H1 (cell line): ENCODE measurements at regions not wholly inside any gene's neighbourhood (a gene's known extent, or its start where the extent isn't known, plus 50 kb on each side); places are given as distances from the start of the nearest gene placed in this dataset.

ENCODE experiments used
- CTCF ChIA-PET: fragments of 300-600 bp; sonication (Branson Sonifier 250); formaldehyde crosslinking; loops from one replicate; lab custom pipeline; 2021; ENCODE audit not compliant: partially characterized antibody; lab: Charles Lee
- POLR2A ChIA-PET: fragments of 300-600 bp; sonication (Branson Sonifier 250); formaldehyde crosslinking; loops from one replicate; lab custom pipeline; 2021; ENCODE audit warnings: inconsistent platforms; ENCODE audit not compliant: partially characterized antibody; lab: Charles Lee
- DNase-seq, 2 experiments: peaks; one replicate each; pipeline versions ENCODE4 v3.0.0 to v3.0.0-alpha.2; 2010 to 2022; ENCODE audit warnings: low spot score in 2 of 2, low read depth in 1 of 2, mixed read lengths in 1 of 2
- FAIRE-seq: peaks from 2 replicates; lab custom pipeline; 2011; peaks lifted over from hg19 to GRCh38; lab: Jason Lieb, UNC
- H2AFZ ChIP-seq: 2 replicates; pipeline ENCODE4 v1.8.1; 2012; ENCODE audit warnings: low read length, inconsistent platforms
- H2AK5ac ChIP-seq: 2 replicates; pipeline ENCODE4 v1.6.1; 2013; ENCODE audit warnings: low read depth, low read length
- H2BK120ac ChIP-seq: replicated peaks from 2 replicates; pipeline ENCODE3; 2013; ENCODE audit warnings: low read depth, low read length, inconsistent platforms
- H2BK12ac ChIP-seq: 2 replicates; pipeline ENCODE4 v1.6.1; 2013; ENCODE audit warnings: low read depth, low read length
- H2BK15ac ChIP-seq: 2 replicates; pipeline ENCODE4 v1.6.1; 2013; ENCODE audit warnings: low read length
- H2BK20ac ChIP-seq: 2 replicates; pipeline ENCODE4 v1.6.1; 2013; ENCODE audit warnings: low read length
- H2BK5ac ChIP-seq: 2 replicates; pipeline ENCODE4 v1.6.1; 2013; ENCODE audit warnings: low read depth, low read length
- H3K14ac ChIP-seq: 2 replicates; pipeline ENCODE4 v1.6.1; 2013; ENCODE audit warnings: inconsistent platforms; ENCODE audit not compliant: insufficient read length
- H3K18ac ChIP-seq: 2 replicates; pipeline ENCODE4 v1.6.1; 2013; ENCODE audit warnings: low read length; ENCODE audit errors: extremely low read depth
- H3K23ac ChIP-seq: 2 replicates; pipeline ENCODE4 v1.6.1; 2013; ENCODE audit warnings: inconsistent platforms; ENCODE audit not compliant: insufficient read length
- H3K23me2 ChIP-seq: 2 replicates; pipeline ENCODE4 v1.6.1; 2013; ENCODE audit warnings: low read depth, low read length
- H3K27ac ChIP-seq: 2 replicates; pipeline ENCODE4 v1.6.1; 2011; ENCODE audit warnings: low read depth, low read length, inconsistent platforms
- H3K27me3 ChIP-seq, 4 experiments: replicated peaks in 1 of 4; 1 replicate in 1 of 4; 2 replicates in 3 of 4; pipeline versions ENCODE4 v1.6.1 to v1.8.1; 2011 to 2013; ENCODE audit warnings: low read length in 3 of 4, mild to moderate bottlenecking in 3 of 4, inconsistent platforms in 2 of 4, mixed read lengths in 2 of 4, moderate library complexity in 1 of 4; ENCODE audit not compliant: control insufficient read depth in 3 of 4, insufficient read depth in 3 of 4; ENCODE audit errors: extremely low read depth in 1 of 4
- H3K36me3 ChIP-seq, 4 experiments: 2 replicates each; pipeline versions ENCODE4 v1.6.1 to v1.8.1; 2011 to 2013; ENCODE audit warnings: mild to moderate bottlenecking in 4 of 4, low read length in 3 of 4, moderate library complexity in 2 of 4, control low read depth in 1 of 4, inconsistent platforms in 1 of 4; ENCODE audit not compliant: insufficient read depth in 4 of 4, control insufficient read depth in 2 of 4
- H3K4ac ChIP-seq: replicated peaks from 2 replicates; pipeline ENCODE3; 2013; ENCODE audit warnings: low read length, low read depth, mixed read lengths, inconsistent platforms; ENCODE audit not compliant: insufficient read length
- H3K4me1 ChIP-seq, 4 experiments: replicated peaks in 1 of 4; 1 replicate in 1 of 4; 2 replicates in 3 of 4; pipeline versions ENCODE4 v1.6.1 to v1.8.1; 2011 to 2013; ENCODE audit warnings: low read length in 3 of 4, inconsistent platforms in 2 of 4, mixed read lengths in 1 of 4; ENCODE audit not compliant: insufficient read depth in 4 of 4, control insufficient read depth in 3 of 4
- H3K4me2 ChIP-seq, 2 experiments: 2 replicates each; pipeline versions ENCODE4 v1.6.1 to v1.8.1; 2011 to 2013; ENCODE audit warnings: low read depth in 2 of 2, low read length in 2 of 2, control low read depth in 1 of 2, inconsistent platforms in 1 of 2, mild to moderate bottlenecking in 1 of 2; ENCODE audit not compliant: insufficient read depth in 1 of 2
- H3K4me3 ChIP-seq, 4 experiments: fragments of 200-600, 300-600 bp in 1 of 4; sonication (generic), shearing (Covaris generic), sonication (Bioruptor Twin) in 1 of 4; 2 replicates each; pipeline versions ENCODE4 v1.5.1 to v1.8.1; 2011 to 2016; ENCODE audit warnings: low read length in 4 of 4, low read depth in 3 of 4, control low read depth in 2 of 4, inconsistent platforms in 2 of 4, mild to moderate bottlenecking in 2 of 4, mixed read lengths in 1 of 4, moderate library complexity in 1 of 4; ENCODE audit not compliant: insufficient read depth in 2 of 4; ENCODE audit errors: extremely low read depth in 1 of 4
- H3K56ac ChIP-seq: replicated peaks from 2 replicates; pipeline ENCODE3; 2013; ENCODE audit warnings: low read depth, mild to moderate bottlenecking, mixed read lengths, low read length, inconsistent platforms; ENCODE audit not compliant: insufficient read length
- H3K79me1 ChIP-seq: 2 replicates; pipeline ENCODE4 v1.6.1; 2013; ENCODE audit warnings: low read depth, low read length, control low read depth
- H3K79me2 ChIP-seq, 2 experiments: 2 replicates each; pipeline versions ENCODE4 v1.6.1 to v1.8.1; 2012 to 2013; ENCODE audit warnings: low read length in 2 of 2, mild to moderate bottlenecking in 2 of 2, inconsistent platforms in 1 of 2; ENCODE audit not compliant: insufficient read depth in 2 of 2, control insufficient read depth in 1 of 2
- H3K9ac ChIP-seq, 4 experiments: replicated peaks in 1 of 4; 1 replicate in 1 of 4; 2 replicates in 3 of 4; pipeline versions ENCODE4 v1.6.1 to v1.8.1; 2011 to 2013; ENCODE audit warnings: low read depth in 3 of 4, low read length in 3 of 4, control low read depth in 2 of 4, mild to moderate bottlenecking in 2 of 4, moderate library complexity in 2 of 4, inconsistent platforms in 1 of 4; ENCODE audit errors: extremely low read depth in 1 of 4
- H3K9me3 ChIP-seq, 2 experiments: 2 replicates each; pipeline versions ENCODE4 v1.6.1 to v1.8.1; 2012 to 2013; ENCODE audit warnings: mild to moderate bottlenecking in 2 of 2, moderate library complexity in 2 of 2, control low read depth in 1 of 2, inconsistent platforms in 1 of 2, low read depth in 1 of 2, low read length in 1 of 2, mixed read lengths in 1 of 2; ENCODE audit not compliant: insufficient read depth in 2 of 2
- H4K20me1 ChIP-seq, 2 experiments: replicated peaks in 1 of 2; 2 replicates each; pipeline versions ENCODE3 to v1.8.1; 2011 to 2013; ENCODE audit warnings: inconsistent platforms in 2 of 2, low read length in 2 of 2, mild to moderate bottlenecking in 1 of 2; ENCODE audit not compliant: insufficient read depth in 2 of 2, control insufficient read depth in 1 of 2
- H4K5ac ChIP-seq: 2 replicates; pipeline ENCODE4 v1.6.1; 2013; ENCODE audit warnings: low read length, low read depth, mixed read lengths, inconsistent platforms; ENCODE audit not compliant: insufficient read length
- H4K8ac ChIP-seq: 2 replicates; pipeline ENCODE4 v1.8.0; 2013; ENCODE audit warnings: mild to moderate bottlenecking, moderate library complexity, low read length, inconsistent platforms; ENCODE audit not compliant: insufficient read depth; ENCODE audit errors: extremely low read depth
- H4K91ac ChIP-seq: replicated peaks from 2 replicates; pipeline ENCODE3; 2013; ENCODE audit warnings: low read length, mixed read lengths, inconsistent platforms; ENCODE audit not compliant: insufficient read length
- BCL11A ChIP-seq, 2 experiments: IDR thresholded peaks; one replicate each; pipeline ENCODE4 v1.6.1; 2011; ENCODE audit warnings: low read depth in 2 of 2, low read length in 2 of 2, mild to moderate bottlenecking in 2 of 2
- CBX5 ChIP-seq: fragments of 300-800, 300-1000 bp; sonication (generic); IDR thresholded peaks from 2 replicates; pipeline ENCODE4 v1.7.1; 2016; ENCODE audit warnings: antibody characterized with exemption, low read length, low read depth
- HDAC2 ChIP-seq, 2 experiments: fragments of 300-600 bp in 1 of 2; sonication (generic) in 1 of 2; IDR thresholded peaks; 2 replicates each; pipeline ENCODE4 v1.6.1; 2011 to 2012; ENCODE audit warnings: low read depth in 2 of 2, low read length in 2 of 2, mild to moderate bottlenecking in 2 of 2, moderate library complexity in 2 of 2, borderline replicate concordance in 1 of 2, inconsistent platforms in 1 of 2
- KDM4A ChIP-seq: IDR thresholded peaks from one replicate; pipeline ENCODE4 v1.7.1; 2012; ENCODE audit warnings: low read depth, mild to moderate bottlenecking, moderate library complexity, low read length, inconsistent platforms; ENCODE audit not compliant: severe bottlenecking
- KDM5A ChIP-seq: fragments of 200-600 bp; IDR thresholded peaks from 2 replicates; pipeline ENCODE4 v1.7.1; 2012; ENCODE audit warnings: mild to moderate bottlenecking, low read length, inconsistent platforms, mixed read lengths
- RFX5 ChIP-seq: IDR thresholded peaks from 2 replicates; pipeline ENCODE4 v1.6.1; 2011; ENCODE audit warnings: low read depth, low read length, improper control_type of control experiment, borderline replicate concordance
- SRF ChIP-seq: IDR thresholded peaks from 2 replicates; pipeline ENCODE4 v1.6.1; 2011; ENCODE audit warnings: mild to moderate bottlenecking, low read depth, low read length, moderate library complexity
- WGBS, 2 experiments: shearing (Covaris generic) in 1 of 2; methylation state at CpG; one replicate each; pipeline versions ENCODE4 v1.1.6 to v1.1.7; 2013 to 2015; ENCODE audit warnings: low lambda C conversion rate in 2 of 2, mixed read lengths in 2 of 2, inconsistent platforms in 1 of 2, low coverage in 1 of 2, missing lambda C conversion rate in 1 of 2; ENCODE audit not compliant: insufficient replicate concordance in 2 of 2, insufficient coverage in 1 of 2, insufficient read length in 1 of 2; ENCODE audit errors: extremely low coverage in 1 of 2, missing lambda C conversion rate in 1 of 2; 5-methylcytosine and 5-hydroxymethylcytosine counted together

DNA sequence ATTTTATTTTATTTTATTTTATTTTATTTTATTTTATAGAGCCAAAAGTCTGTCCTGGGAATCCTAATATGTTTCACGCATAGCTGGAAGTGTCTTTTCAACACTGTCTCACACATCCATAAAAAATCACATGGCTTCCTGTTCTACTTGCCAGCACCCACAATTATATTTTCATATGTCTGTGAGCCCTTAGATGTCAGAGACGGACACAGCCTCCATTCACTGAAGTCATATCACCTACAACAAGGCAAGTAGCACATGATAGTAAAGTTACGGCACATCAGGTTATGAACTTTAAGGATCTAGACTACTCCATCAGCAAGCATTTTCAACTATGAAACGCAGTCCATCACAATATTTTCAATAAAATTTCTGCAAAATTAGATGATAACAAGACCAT, 168.4 kb downstream of the ZIC4 start:
- Histone ChIP-seq H2BK12ac (no peak overlapping the region), H3K56ac (no peak overlapping the region), H3K23me2 (no peaks in the 10 kb centered on the region), H4K20me1 (no peaks in the 10 kb centered on the region), H3K9ac (no peak overlapping the region), H3K27me3 (no peaks in the 10 kb centered on the region), H3K4me1 (no peaks in the 10 kb centered on the region), H2BK15ac (no peak overlapping the region), H3K4me2 (no peak overlapping the region), H2BK5ac (no peak overlapping the region), H3K4me3 (no peak overlapping the region), H3K18ac (no peak overlapping the region), H3K79me2 (no peaks in the 10 kb centered on the region), H2BK120ac (no peak overlapping the region), H3K14ac (no peak overlapping the region), H3K9me3 (no peaks in the 10 kb centered on the region), H4K91ac (no peak overlapping the region), H3K27ac (no peak overlapping the region), H4K5ac (no peak overlapping the region), H2AK5ac (no peak overlapping the region), H2BK20ac (no peak overlapping the region), H3K79me1 (no peaks in the 10 kb centered on the region), H3K23ac (no peak overlapping the region), H3K36me3 (no peaks in the 10 kb centered on the region), H2AFZ (no peak overlapping the region), H3K4ac (no peak overlapping the region), H4K8ac (no peak overlapping the region)
- DNase-seq (no peak), FAIRE-seq (no peak)
- POLR2A ChIA-PET, result no interaction called here
- CTCF ChIA-PET, result interaction anchor here (1.1 kb wide), 1 partner anchor 21 kb away, joined by 3 read pairs; no protein-coding TSS in a partner anchor
- no peak for TF ChIP-seq CBX5
- TF ChIP-seq RFX5, result no peak
- no peak for TF ChIP-seq HDAC2 (IDR thresholded peaks at IDR 0.05; ENCODE audit: borderline replicate concordance in 1 of 2, low read depth in 2 of 2, low read length in 2 of 2)
- no peak for TF ChIP-seq SRF
- no peak for TF ChIP-seq KDM4A
- TF ChIP-seq BCL11A (IDR thresholded peaks at IDR 0.05; ENCODE audit: low read depth in 2 of 2, low read length in 2 of 2), result no peak
- no peak for TF ChIP-seq KDM5A
- 81% methylated on average over 4 of the region's 4 CpGs; no CpG with 5 or more reads in 1 of the 2 experiments for whole genome bisulfite sequencing, 2 experiments
